Sigmoid colon (tissue), 6 donors: ENCODE measurements at regions not wholly inside any gene's neighbourhood (a gene's known extent, or its start where the extent isn't known, plus 50 kb on each side); places are given as distances from the start of the nearest gene placed in this dataset.

Source experiments
- DNase-seq: peaks from one replicate; pipeline ENCODE4 v3.0.0-alpha.2; 2019
- H3K27ac ChIP-seq, 4 donors: fragments of 200-600 bp; sonication (generic); one replicate each; pipeline ENCODE4 v1.5.1; 2016 to 2019; ENCODE audit warnings: mild to moderate bottlenecking in 1 of 4
- H3K27me3 ChIP-seq, 3 donors: fragments of 200-600 bp; sonication (generic); one replicate each; pipeline ENCODE4 v1.5.1; 2019; ENCODE audit warnings: mild to moderate bottlenecking in 1 of 3
- H3K36me3 ChIP-seq, 4 donors: fragments of 200-600 bp; sonication (generic); one replicate each; pipeline ENCODE4 v1.5.1; 2016 to 2019
- H3K4me1 ChIP-seq, 4 donors: fragments of 200-600 bp; sonication (generic); one replicate each; pipeline ENCODE4 v1.5.1; 2017 to 2019
- H3K4me3 ChIP-seq, 4 donors: fragments of 200-600 bp; sonication (generic); one replicate each; pipeline ENCODE4 v1.5.1; 2017 to 2019; ENCODE audit warnings: mild to moderate bottlenecking in 2 of 4, moderate library complexity in 1 of 4
- H3K9me3 ChIP-seq, 4 donors: fragments of 200-600 bp in 3 of 4; sonication (generic) in 3 of 4; one replicate each; pipeline versions ENCODE4 v1.5.1 to v1.6.1; 2013 to 2019
- CTCF ChIP-seq, 4 experiments: fragments of 450-650 bp in 3 of 4; fragments of 200-600 bp in 1 of 4; IDR thresholded peaks; one replicate each; pipeline ENCODE4 v1.5.1; 2016 to 2019; ENCODE audit warnings: antibody characterized with exemption in 4 of 4, mild to moderate bottlenecking in 3 of 4, moderate library complexity in 2 of 4
- EP300 ChIP-seq, 4 donors: sonication (generic); formaldehyde crosslinking; IDR thresholded peaks; one replicate each; pipeline ENCODE4 v1.6.1; 2017; ENCODE audit warnings: antibody characterized with exemption in 4 of 4
- POLR2A ChIP-seq, 2 donors: fragments of 450-650 bp; IDR thresholded peaks; one replicate each; pipeline ENCODE4 v1.6.1; 2016; ENCODE audit warnings: antibody characterized with exemption in 2 of 2, mild to moderate bottlenecking in 2 of 2, moderate library complexity in 2 of 2
- POLR2AphosphoS5 ChIP-seq, 4 donors: sonication (generic); formaldehyde crosslinking; IDR thresholded peaks; one replicate each; pipeline ENCODE4 v1.6.1; 2017; ENCODE audit warnings: antibody characterized with exemption in 4 of 4
- WGBS, 2 donors: extraction: QIAGEN DNeasy Blood & Tissue Kit; methylation state at CpG; one replicate each; pipeline ENCODE4 v1.1.7; 2013; 5-methylcytosine and 5-hydroxymethylcytosine counted together
- intact Hi-C: fragments of 100-400 bp; cut with DNase I; formaldehyde crosslinking; loops from one replicate; pipeline ENCODE4 v1.15.1; 2023
- donor health status: healthy with polysubstance abuse.
- donor health status: healthy.

- no peak for DNase-seq
- WGBS, 2 donors = 79 to 97% methylated on average over 3 of the region's 3 CpGs
- peaks cover 0 to 12% (median 9%) of the 10 kb centered on the region in 4 donors for H3K4me1 ChIP-seq
- TF ChIP-seq POLR2A (IDR thresholded peaks at IDR 0.05) (no peak), EP300 (IDR thresholded peaks at IDR 0.05) (no peak), CTCF (IDR thresholded peaks at IDR 0.05) (no peak), POLR2AphosphoS5 (IDR thresholded peaks at IDR 0.05) (no peak)
- no peaks in the 10 kb centered on the region for H3K36me3 ChIP-seq
- no peak overlapping the region for H3K27ac ChIP-seq
- H3K27me3 ChIP-seq = no peaks in the 10 kb centered on the region
- intact Hi-C loops = no loop called here
- no peak overlapping the region for H3K4me3 ChIP-seq
- no peaks in the 10 kb centered on the region for H3K9me3 ChIP-seq
These were observed 111.8 kb upstream of the CCND2 start for GRCh38 chr12:4161718-4162117.

- intact Hi-C loops = no loop called here
These were observed 113.1 kb upstream of the CCND2 start for GRCh38 chr12:4160314-4161040.

GRCh38 chr12:4159851-4160250, 113.7 kb upstream of the CCND2 start:
- H3K27ac ChIP-seq = no peak overlapping the region
- no peaks in the 10 kb centered on the region for H3K27me3 ChIP-seq
- intact Hi-C loops = no loop called here
- 96 to 97% methylated on average over 2 of the region's 2 CpGs for WGBS, 2 donors
- no peak overlapping the region for H3K4me3 ChIP-seq
- no peak for TF ChIP-seq POLR2AphosphoS5 (IDR thresholded peaks at IDR 0.05)
- no peak for TF ChIP-seq CTCF (IDR thresholded peaks at IDR 0.05)
- TF ChIP-seq EP300 (IDR thresholded peaks at IDR 0.05) = no peak
- TF ChIP-seq POLR2A (IDR thresholded peaks at IDR 0.05) = no peak
- DNase-seq = no peak
- H3K36me3 ChIP-seq = no peaks in the 10 kb centered on the region
- no peaks in the 10 kb centered on the region for H3K9me3 ChIP-seq
- H3K4me1 ChIP-seq = peaks cover 0 to 7% (median 3%) of the 10 kb centered on the region in 4 donors

More at GRCh38 chr12:4160314-4161040, 113.1 kb upstream of the CCND2 start:
- H3K4me1 ChIP-seq = peaks cover 0 to 12% (median 9%) of the 10 kb centered on the region in 4 donors
- H3K4me3 ChIP-seq = no peak overlapping the region
- no peak for DNase-seq
- no peaks in the 10 kb centered on the region for H3K27me3 ChIP-seq
- TF ChIP-seq POLR2A (IDR thresholded peaks at IDR 0.05) (no peak), CTCF (IDR thresholded peaks at IDR 0.05) (no peak), EP300 (IDR thresholded peaks at IDR 0.05) (no peak), POLR2AphosphoS5 (IDR thresholded peaks at IDR 0.05) (no peak)
- 86 to 87% methylated on average over 2 of the region's 2 CpGs for WGBS, 2 donors
- H3K27ac ChIP-seq = no peak overlapping the region
- no peaks in the 10 kb centered on the region for H3K9me3 ChIP-seq
- H3K36me3 ChIP-seq = no peaks in the 10 kb centered on the region

- Histone ChIP-seq H3K9me3 (no peaks in the 10 kb centered on the region), H3K27ac (no peak overlapping the region), H3K4me1 (no peaks in the 10 kb centered on the region), H3K36me3 (no peaks in the 10 kb centered on the region), H3K4me3 (no peak overlapping the region), H3K27me3 (no peaks in the 10 kb centered on the region)
- DNase-seq = no peak
- 76 to 88% methylated on average over 2 of the region's 2 CpGs for WGBS, 2 donors
- intact Hi-C loops = no loop called here
- TF ChIP-seq EP300 (IDR thresholded peaks at IDR 0.05) (no peak), POLR2A (IDR thresholded peaks at IDR 0.05) (no peak), POLR2AphosphoS5 (IDR thresholded peaks at IDR 0.05) (no peak), CTCF (IDR thresholded peaks at IDR 0.05) (no peak)
These were observed 115.3 kb upstream of the CCND2 start for GRCh38 chr12:4158306-4158705.

- intact Hi-C loops = no loop called here
- TF ChIP-seq POLR2A (IDR thresholded peaks at IDR 0.05) (no peak), CTCF (IDR thresholded peaks at IDR 0.05) (no peak), POLR2AphosphoS5 (IDR thresholded peaks at IDR 0.05) (no peak), EP300 (IDR thresholded peaks at IDR 0.05) (no peak)
- Histone ChIP-seq H3K27ac (no peak overlapping the region), H3K27me3 (no peaks in the 10 kb centered on the region), H3K4me3 (no peak overlapping the region), H3K9me3 (no peaks in the 10 kb centered on the region), H3K36me3 (no peaks in the 10 kb centered on the region), H3K4me1 (no peaks in the 10 kb centered on the region)
- no peak for DNase-seq
- WGBS, 2 donors = 89 to 93% methylated on average over 3 of the region's 3 CpGs
These were observed 116.4 kb upstream of the CCND2 start for GRCh38 chr12:4157122-4157521.
